ENCODE measurements at regions not wholly inside any gene's neighbourhood (a gene's known extent, or its start where the extent isn't known, plus 50 kb on each side); places are given as distances from the start of the nearest gene placed in this dataset.
"Not testable (repeated sequence)": the region's sequence is repeated elsewhere in the genome, so short reads cannot be mapped to it uniquely, and the experiment has no call there.

- TF ChIP-seq CTCF (IDR thresholded peaks at IDR 0.05; ENCODE audit: low read depth, low read length, missing control alignments): no peak
- no peak overlapping the region for H3K4me3 ChIP-seq (ENCODE audit: low read depth, low read length)
- DNase-seq (ENCODE audit: low read depth): no peak
- in situ Hi-C loops (cut with HindIII; ENCODE audit: low sequenced_read_pairs): no loop called here
Measured at GRCh38 chr1:213585959-213586586, 401.7 kb upstream of the PROX1 start.

DNA sequence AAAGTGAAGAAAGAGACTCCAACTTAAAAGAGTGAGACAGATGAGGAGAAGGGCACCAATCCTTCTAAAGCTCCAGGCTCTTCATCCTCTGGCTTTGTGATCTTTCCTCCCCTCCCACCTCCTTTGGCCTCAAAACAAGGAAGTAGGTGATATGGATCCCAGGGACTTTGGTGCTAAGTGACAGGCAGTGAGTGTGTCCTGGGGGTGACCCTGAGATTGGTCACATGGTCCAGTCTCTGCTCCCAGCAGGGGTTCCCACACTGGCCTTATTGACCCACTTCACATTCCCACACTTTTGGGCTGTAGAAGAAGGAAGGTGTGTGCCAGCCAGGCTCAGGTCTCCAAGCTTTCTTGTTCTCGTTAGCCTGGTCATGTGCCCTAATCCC is 401.2 kb upstream of the PROX1 start:
- no peak for TF ChIP-seq CTCF (IDR thresholded peaks at IDR 0.05; ENCODE audit: low read depth, low read length, missing control alignments)
- in situ Hi-C loops (cut with HindIII; ENCODE audit: low sequenced_read_pairs): no loop called here
- no peak overlapping the region for H3K4me3 ChIP-seq (ENCODE audit: low read depth, low read length)
- no peak for DNase-seq (ENCODE audit: low read depth)

- H3K4me3 ChIP-seq (ENCODE audit: low read depth, low read length): no peak overlapping the region
- DNase-seq (ENCODE audit: low read depth): no peak
- TF ChIP-seq CTCF (IDR thresholded peaks at IDR 0.05; ENCODE audit: low read depth, low read length, missing control alignments): no peak
- in situ Hi-C loops (cut with HindIII; ENCODE audit: low sequenced_read_pairs): no loop called here
Measured at GRCh38 chr1:213596729-213597128, 391.0 kb upstream of the PROX1 start.

DNA sequence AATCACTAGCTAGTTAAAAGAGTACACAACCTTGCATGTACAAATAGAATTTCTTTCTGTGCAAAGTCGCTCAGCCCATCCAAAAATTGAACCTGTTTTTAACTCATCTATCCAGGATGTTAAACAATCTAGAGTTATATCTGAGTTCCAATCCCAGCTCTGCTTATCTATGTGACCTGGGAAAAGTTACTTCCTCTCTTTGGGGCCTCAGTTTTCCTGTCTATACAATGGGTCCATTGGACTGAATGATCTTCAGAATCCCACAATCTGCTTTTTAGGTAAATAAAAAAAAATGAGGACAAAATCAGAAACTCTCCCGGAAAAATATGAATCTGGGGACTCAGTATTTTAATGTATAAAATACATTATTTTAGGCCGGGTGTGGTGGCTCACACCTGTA is 389.5 kb upstream of the PROX1 start:
- H3K4me3 ChIP-seq (ENCODE audit: low read depth, low read length): no peak overlapping the region
- DNase-seq (ENCODE audit: low read depth): no peak
- in situ Hi-C loops (cut with HindIII; ENCODE audit: low sequenced_read_pairs): no loop called here
- TF ChIP-seq CTCF (IDR thresholded peaks at IDR 0.05; ENCODE audit: low read depth, low read length, missing control alignments): no peak

DNA sequence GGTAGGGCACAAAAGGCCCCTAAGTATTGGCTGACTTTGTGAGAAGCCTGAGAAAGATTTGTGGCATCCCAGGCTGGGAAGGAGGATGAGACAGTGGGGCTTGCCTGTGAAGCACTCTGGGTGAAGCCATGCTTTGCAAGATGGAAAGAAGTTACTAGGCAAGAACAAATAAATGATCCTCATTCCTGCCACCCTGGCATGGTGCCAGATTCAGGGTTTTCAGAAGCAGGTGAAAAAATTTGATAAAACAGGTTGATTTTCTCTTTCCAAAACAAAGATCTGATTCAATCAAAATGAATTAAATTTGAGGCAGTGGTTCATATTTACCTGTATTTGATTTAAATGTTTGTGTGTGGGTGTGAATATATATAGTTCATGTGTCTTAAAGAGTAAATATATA is 386.9 kb upstream of the PROX1 start:
- H3K4me3 ChIP-seq (ENCODE audit: low read depth, low read length): no peak overlapping the region
- TF ChIP-seq CTCF (IDR thresholded peaks at IDR 0.05; ENCODE audit: low read depth, low read length, missing control alignments): no peak
- DNase-seq (ENCODE audit: low read depth): no peak
- in situ Hi-C loops (cut with HindIII; ENCODE audit: low sequenced_read_pairs): no loop called here

DNA sequence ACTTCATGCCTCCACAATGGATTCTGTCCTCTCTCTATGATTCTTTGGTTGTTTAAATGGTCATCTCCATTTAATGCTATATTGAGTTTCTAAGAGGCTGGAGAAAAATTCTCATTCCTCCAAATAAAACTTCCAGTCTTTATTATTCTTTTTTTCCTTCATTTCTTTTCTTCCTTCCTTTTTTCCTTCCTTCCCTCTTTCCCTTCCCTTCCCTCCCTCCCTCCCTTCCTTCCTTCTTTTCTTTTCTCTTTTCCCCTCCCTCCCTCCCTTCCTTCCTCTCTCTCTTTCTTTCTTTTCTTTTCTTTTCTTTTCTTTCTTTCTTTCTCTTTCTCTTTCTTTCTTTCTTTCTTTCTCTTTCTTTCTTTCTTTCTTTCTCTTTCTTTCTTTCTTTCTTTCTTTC is 386.1 kb upstream of the PROX1 start:
- DNase-seq (ENCODE audit: low read depth); in situ Hi-C loops (cut with HindIII; ENCODE audit: low sequenced_read_pairs); H3K4me3 ChIP-seq (ENCODE audit: low read depth, low read length): not testable (repeated sequence)

- in situ Hi-C loops (cut with HindIII; ENCODE audit: low sequenced_read_pairs): no loop called here
- no peak for DNase-seq (ENCODE audit: low read depth)
Measured at GRCh38 chr1:213602796-213603486, 384.8 kb upstream of the PROX1 start.

More at GRCh38 chr1:213602796-213603486, 384.8 kb upstream of the PROX1 start:
- H3K4me3 ChIP-seq (ENCODE audit: low read depth, low read length): no peak overlapping the region
- TF ChIP-seq CTCF (IDR thresholded peaks at IDR 0.05; ENCODE audit: low read depth, low read length, missing control alignments): no peak
